OCI-LY7 (cell line): ENCODE measurements at regions not wholly inside any gene's neighbourhood (a gene's known extent, or its start where the extent isn't known, plus 50 kb on each side); places are given as distances from the start of the nearest gene placed in this dataset.

Experiments used
- BruUV-seq: library from RNA; stranded (reverse); fragments of 400-500 nt; replicated peaks from 2 replicates; lab custom pipeline; 2021; lab: Mats Ljungman, UMichigan
- CTCF ChIA-PET: fragments of 300-600 bp; sonication (Branson Sonifier 250); formaldehyde crosslinking; loops from one replicate; lab custom pipeline; 2022; ENCODE audit warnings: antibody characterized with exemption; ENCODE audit not compliant: unreplicated experiment; lab: Charles Lee
- POLR2A ChIA-PET: fragments of 300-600 bp; sonication (Branson Sonifier 250); formaldehyde crosslinking; loops from one replicate; lab custom pipeline; 2022; ENCODE audit warnings: antibody characterized with exemption; lab: Charles Lee
- DNase-seq: peaks from one replicate; pipeline ENCODE4 v3.0.0-alpha.2; 2015; ENCODE audit warnings: low spot score
- H2AFZ ChIP-seq: fragments of 200-600 bp; sonication (generic), shearing (Covaris generic); 2 replicates; pipeline ENCODE4 v1.6.1; 2014; ENCODE audit warnings: mild to moderate bottlenecking, antibody characterized with exemption, low read length, moderate library complexity
- H3K27ac ChIP-seq: fragments of 200-600 bp; sonication (generic); 2 replicates; pipeline ENCODE4 v1.5.1; 2014; ENCODE audit warnings: mixed run types, low read depth, mild to moderate bottlenecking, moderate library complexity, low read length, inconsistent platforms; ENCODE audit not compliant: poor library complexity, severe bottlenecking
- H3K36me3 ChIP-seq: fragments of 200-600 bp; sonication (generic); 2 replicates; pipeline ENCODE4 v1.6.1; 2014; ENCODE audit warnings: mild to moderate bottlenecking, antibody characterized with exemption, low read length, moderate library complexity, mixed read lengths; ENCODE audit not compliant: insufficient read depth
- H3K4me1 ChIP-seq: fragments of 200-600 bp; sonication (generic); 2 replicates; pipeline ENCODE4 v1.5.1; 2014; ENCODE audit warnings: mild to moderate bottlenecking, low read length; ENCODE audit not compliant: insufficient read depth, poor library complexity, severe bottlenecking
- H3K4me2 ChIP-seq: fragments of 200-600 bp; sonication (generic); 2 replicates; pipeline ENCODE4 v1.6.1; 2014; ENCODE audit warnings: mild to moderate bottlenecking, low read length
- H3K4me3 ChIP-seq: fragments of 200-600 bp; sonication (generic); 2 replicates; pipeline ENCODE4 v1.5.1; 2014; ENCODE audit warnings: mild to moderate bottlenecking, low read depth, low read length; ENCODE audit not compliant: poor library complexity, severe bottlenecking
- H3K79me2 ChIP-seq: fragments of 200-600 bp; sonication (generic); 2 replicates; pipeline ENCODE4 v1.6.1; 2016; ENCODE audit warnings: low read depth, mild to moderate bottlenecking, low read length, moderate library complexity, mixed read lengths; ENCODE audit not compliant: insufficient read depth
- H3K9me2 ChIP-seq: fragments of 200-600 bp; sonication (generic); 2 replicates; pipeline ENCODE4 v1.6.1; 2016; ENCODE audit warnings: mild to moderate bottlenecking, low read length, mixed read lengths; ENCODE audit not compliant: insufficient read depth
- H3K9me3 ChIP-seq: fragments of 200-600 bp; sonication (generic); 2 replicates; pipeline ENCODE4 v1.6.1; 2014; ENCODE audit warnings: mild to moderate bottlenecking, mixed run types, low read length, mixed read lengths
- H4K20me1 ChIP-seq: fragments of 200-600 bp; sonication (generic); 2 replicates; pipeline ENCODE4 v1.6.1; 2014; ENCODE audit warnings: mild to moderate bottlenecking, antibody characterized with exemption, low read length, moderate library complexity, mixed read lengths; ENCODE audit not compliant: insufficient read depth
- EZH2phosphoT487 ChIP-seq: fragments of 200-600 bp; sonication (generic); IDR thresholded peaks from 2 replicates; pipeline ENCODE4 v1.6.1; 2018; ENCODE audit warnings: low read depth, borderline replicate concordance, mild to moderate bottlenecking, mixed run types, antibody characterized with exemption, low read length, moderate library complexity, mixed read lengths
- intact Hi-C: fragments of 100-400 bp; cut with micrococcal nuclease; formaldehyde crosslinking; loops from one replicate; pipeline ENCODE4 v1.10.0; 2022; ENCODE audit not compliant: unreplicated experiment
- TF ChIP-seq, protein P1 (sequence below): fragments of 200-600 bp; sonication (generic); conservative IDR thresholded peaks from 2 replicates; pipeline ENCODE4 v1.5.1; 2014; ENCODE audit warnings: mild to moderate bottlenecking, antibody characterized with exemption, low read length, moderate library complexity, mixed read lengths

DNA sequence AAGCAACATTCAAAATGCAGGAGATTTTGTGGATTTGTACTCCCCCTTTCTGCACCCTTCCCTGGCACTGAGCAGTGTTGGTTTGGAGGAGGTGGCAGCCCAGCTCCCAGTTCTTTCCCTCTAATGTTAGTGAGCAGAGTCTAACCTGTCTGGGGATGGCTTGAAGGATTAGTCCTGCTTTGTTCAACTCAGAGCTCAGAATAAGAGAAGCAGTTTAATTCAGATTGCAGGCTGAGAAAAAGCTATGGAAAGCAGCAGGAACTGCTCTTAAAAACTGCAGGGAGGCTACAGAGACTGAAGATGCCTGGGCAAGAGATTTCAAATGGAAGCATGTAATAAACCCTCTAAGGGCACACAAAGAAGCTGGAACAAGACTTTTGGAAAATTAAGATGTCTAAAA is 223.4 kb upstream of the GGTLC1 start:
- BruUV-seq, result no TSS peak
- ChIA-PET CTCF (no interaction called here), POLR2A (no interaction called here)
- no peak for DNase-seq
- H3K4me1 ChIP-seq, result no peaks in the 10 kb centered on the region
- H4K20me1 ChIP-seq, result no peaks in the 10 kb centered on the region
- H3K36me3 ChIP-seq, result no peaks in the 10 kb centered on the region
- no peak overlapping the region for H3K27ac ChIP-seq
- H3K9me3 ChIP-seq, result no peaks in the 10 kb centered on the region
- TF ChIP-seq EZH2phosphoT487, result no peak
- TF ChIP-seq, protein P1, sequence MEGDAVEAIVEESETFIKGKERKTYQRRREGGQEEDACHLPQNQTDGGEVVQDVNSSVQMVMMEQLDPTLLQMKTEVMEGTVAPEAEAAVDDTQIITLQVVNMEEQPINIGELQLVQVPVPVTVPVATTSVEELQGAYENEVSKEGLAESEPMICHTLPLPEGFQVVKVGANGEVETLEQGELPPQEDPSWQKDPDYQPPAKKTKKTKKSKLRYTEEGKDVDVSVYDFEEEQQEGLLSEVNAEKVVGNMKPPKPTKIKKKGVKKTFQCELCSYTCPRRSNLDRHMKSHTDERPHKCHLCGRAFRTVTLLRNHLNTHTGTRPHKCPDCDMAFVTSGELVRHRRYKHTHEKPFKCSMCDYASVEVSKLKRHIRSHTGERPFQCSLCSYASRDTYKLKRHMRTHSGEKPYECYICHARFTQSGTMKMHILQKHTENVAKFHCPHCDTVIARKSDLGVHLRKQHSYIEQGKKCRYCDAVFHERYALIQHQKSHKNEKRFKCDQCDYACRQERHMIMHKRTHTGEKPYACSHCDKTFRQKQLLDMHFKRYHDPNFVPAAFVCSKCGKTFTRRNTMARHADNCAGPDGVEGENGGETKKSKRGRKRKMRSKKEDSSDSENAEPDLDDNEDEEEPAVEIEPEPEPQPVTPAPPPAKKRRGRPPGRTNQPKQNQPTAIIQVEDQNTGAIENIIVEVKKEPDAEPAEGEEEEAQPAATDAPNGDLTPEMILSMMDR, result no peak
- H2AFZ ChIP-seq, result no peak overlapping the region
- intact Hi-C loops, result no loop called here
- H3K9me2 ChIP-seq, result no peaks in the 10 kb centered on the region
- no peak overlapping the region for H3K4me3 ChIP-seq
- H3K79me2 ChIP-seq, result no peaks in the 10 kb centered on the region
- no peak overlapping the region for H3K4me2 ChIP-seq

GRCh38 chr20:24210356-24210755 is 221.8 kb upstream of the GGTLC1 start:
- Histone ChIP-seq H3K9me2 (no peaks in the 10 kb centered on the region), H3K4me2 (no peak overlapping the region), H3K4me3 (no peak overlapping the region), H3K27ac (no peak overlapping the region), H3K36me3 (no peaks in the 10 kb centered on the region), H4K20me1 (no peaks in the 10 kb centered on the region), H2AFZ (no peak overlapping the region), H3K9me3 (no peaks in the 10 kb centered on the region), H3K4me1 (no peaks in the 10 kb centered on the region), H3K79me2 (no peaks in the 10 kb centered on the region)
- CTCF ChIA-PET, result no interaction called here
- no TSS peak for BruUV-seq
- no peak for TF ChIP-seq EZH2phosphoT487
- TF ChIP-seq, protein P1, result no peak
- DNase-seq, result no peak
- POLR2A ChIA-PET, result no interaction called here
- intact Hi-C loops, result no loop called here

GRCh38 chr20:24208652-24209051 is 220.1 kb upstream of the GGTLC1 start:
- Histone ChIP-seq H3K4me2 (no peak overlapping the region), H4K20me1 (no peaks in the 10 kb centered on the region), H3K9me2 (no peaks in the 10 kb centered on the region), H3K79me2 (no peaks in the 10 kb centered on the region), H3K9me3 (no peaks in the 10 kb centered on the region), H3K4me1 (no peaks in the 10 kb centered on the region), H2AFZ (no peak overlapping the region), H3K36me3 (no peaks in the 10 kb centered on the region), H3K4me3 (no peak overlapping the region), H3K27ac (no peak overlapping the region)
- TF ChIP-seq, protein P1, result no peak
- no peak for TF ChIP-seq EZH2phosphoT487
- ChIA-PET CTCF (no interaction called here), POLR2A (interaction anchor here (0.5 kb wide), 1 partner anchor 23 kb away, joined by 3 read pairs; no protein-coding TSS in a partner anchor)
- no peak for DNase-seq
- no TSS peak for BruUV-seq
- intact Hi-C loops, result no loop called here
